ENCODE measurements at regions not wholly inside any gene's neighbourhood (a gene's known extent, or its start where the extent isn't known, plus 50 kb on each side); places are given as distances from the start of the nearest gene placed in this dataset.

DNA sequence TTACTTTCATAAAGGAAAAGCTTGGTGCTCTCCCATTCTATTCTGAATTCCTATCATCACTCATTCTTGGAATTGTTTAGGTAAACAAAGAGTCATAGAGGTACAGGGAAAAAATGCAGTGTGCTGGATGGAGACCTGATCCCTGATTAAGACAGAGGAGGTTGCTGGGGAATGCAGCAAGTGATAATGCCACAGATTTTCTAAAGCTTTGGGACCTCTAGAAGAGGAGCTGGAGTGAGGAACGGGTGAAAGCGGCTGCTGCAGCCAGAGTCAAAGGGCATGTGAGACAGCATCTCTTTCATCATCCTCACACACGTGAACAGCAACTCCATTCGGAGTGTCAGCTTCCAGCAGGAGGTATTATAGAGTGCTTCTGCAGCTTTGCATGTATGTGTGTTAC is 54.9 kb upstream of the DIPK1A start:
- Histone ChIP-seq H3K4me3 (replicated peaks in 1 of 2; ENCODE audit: low read depth in 1 of 2, low read length in 2 of 2) (no peak overlapping the region), H3K4me1 (ENCODE audit: control insufficient read depth in 1 of 2, insufficient read depth in 2 of 2, low read length in 2 of 2) (peaks cover 15 to 33% of the 10 kb centered on the region in 2 experiments), H3K27me3 (ENCODE audit: insufficient read depth, low read length) (no peaks in the 10 kb centered on the region), H2AFZ (ENCODE audit: low read depth, low read length, poor library complexity, severe bottlenecking) (peak overlapping the region; percentile 78), H3K9me2 (ENCODE audit: insufficient read depth) (no peaks in the 10 kb centered on the region), H4K20me1 (ENCODE audit: insufficient read depth) (no peaks in the 10 kb centered on the region), H3K36me3 (ENCODE audit: control insufficient read depth in 1 of 2, insufficient read depth in 2 of 2, low read length in 2 of 2) (no peaks in the 10 kb centered on the region), H3K79me2 (ENCODE audit: insufficient read depth, low read length) (no peaks in the 10 kb centered on the region), H3K4me2 (ENCODE audit: low read length) (peak overlapping the region; percentile 67), H3K9ac (ENCODE audit: low read length) (no peak overlapping the region), H3K9me3 (ENCODE audit: control insufficient read depth in 1 of 2, insufficient read depth in 1 of 2, low read depth in 1 of 2, low read length in 2 of 2) (no peaks in the 10 kb centered on the region), H3K27ac (ENCODE audit: low read depth, low read length) (no peak overlapping the region)
- BruUV-seq (replicated peaks) = no TSS peak
- intact Hi-C loops (cut with micrococcal nuclease) = no loop called here
- RAD21 ChIA-PET (ENCODE audit: low non-redundant PET in 1 of 2, low total read pairs in 2 of 2, uncharacterized antibody in 2 of 2, unreplicated experiment in 2 of 2) = no interaction called here
- DNase-seq (ENCODE audit: low read depth, low spot score) (no peak), ATAC-seq (0 out of 2 replicates have a peak, but pooled peaks have one; percentile 9)
- POLR2A ChIA-PET = no interaction called here
- TF ChIP-seq SRF (IDR thresholded peaks at IDR 0.05; ENCODE audit: low read depth) = no peak
- TF ChIP-seq SIN3A (IDR thresholded peaks at IDR 0.05; ENCODE audit: low read depth) = no peak
- TF ChIP-seq ELF1 (IDR thresholded peaks at IDR 0.05; ENCODE audit: borderline replicate concordance, low read depth) = no peak
- TF ChIP-seq CEBPB (IDR thresholded peaks at IDR 0.05; ENCODE audit: low read depth) = no peak
- TF ChIP-seq EZH2phosphoT487 (IDR thresholded peaks at IDR 0.05; ENCODE audit: borderline replicate concordance) = no peak
- no peak for TF ChIP-seq CBX3 (IDR thresholded peaks at IDR 0.05; ENCODE audit: low read depth)
- no peak for TF ChIP-seq RAD21 (IDR thresholded peaks at IDR 0.05; ENCODE audit: low read depth)
- TF ChIP-seq, protein P1, sequence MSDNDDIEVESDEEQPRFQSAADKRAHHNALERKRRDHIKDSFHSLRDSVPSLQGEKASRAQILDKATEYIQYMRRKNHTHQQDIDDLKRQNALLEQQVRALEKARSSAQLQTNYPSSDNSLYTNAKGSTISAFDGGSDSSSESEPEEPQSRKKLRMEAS (IDR thresholded peaks at IDR 0.05) = no peak
- no peak for TF ChIP-seq EGR1 (IDR thresholded peaks at IDR 0.05; ENCODE audit: low read depth)
- no peak for TF ChIP-seq POLR2AphosphoS5 (IDR thresholded peaks at IDR 0.05; ENCODE audit: low read depth, low read length)
- TF ChIP-seq YY1 (IDR thresholded peaks at IDR 0.05; ENCODE audit: extremely low read depth, insufficient replicate concordance, low read depth, low read length) = no peak
- no peak for TF ChIP-seq REST (IDR thresholded peaks at IDR 0.05; ENCODE audit: low read depth)
- TF ChIP-seq JUND (IDR thresholded peaks at IDR 0.05) = no peak
- no peak for TF ChIP-seq ATF3 (IDR thresholded peaks at IDR 0.05)
- no peak for TF ChIP-seq SP1 (IDR thresholded peaks at IDR 0.05; ENCODE audit: low read depth)
- no peak for TF ChIP-seq ZBTB33 (IDR thresholded peaks at IDR 0.05; ENCODE audit: extremely low read depth, insufficient replicate concordance, low read length)
- TF ChIP-seq ZNF274 (IDR thresholded peaks at IDR 0.05; ENCODE audit: low read depth, low read length) = no peak
- no peak for TF ChIP-seq TCF7L2 (IDR thresholded peaks at IDR 0.05; ENCODE audit: borderline replicate concordance, extremely low read depth, insufficient read depth, insufficient read length)
- CTCF ChIA-PET = no interaction called here
